H1 (cell line): ENCODE measurements at regions not wholly inside any gene's neighbourhood (a gene's known extent, or its start where the extent isn't known, plus 50 kb on each side); places are given as distances from the start of the nearest gene placed in this dataset.

ENCODE experiments used
- CTCF ChIA-PET: fragments of 300-600 bp; sonication (Branson Sonifier 250); formaldehyde crosslinking; loops from one replicate; lab custom pipeline; 2021; ENCODE audit not compliant: partially characterized antibody; lab: Charles Lee
- POLR2A ChIA-PET: fragments of 300-600 bp; sonication (Branson Sonifier 250); formaldehyde crosslinking; loops from one replicate; lab custom pipeline; 2021; ENCODE audit warnings: inconsistent platforms; ENCODE audit not compliant: partially characterized antibody; lab: Charles Lee
- DNase-seq, 2 experiments: peaks; one replicate each; pipeline versions ENCODE4 v3.0.0 to v3.0.0-alpha.2; 2010 to 2022; ENCODE audit warnings: low spot score in 2 of 2, low read depth in 1 of 2, mixed read lengths in 1 of 2
- FAIRE-seq: peaks from 2 replicates; lab custom pipeline; 2011; peaks lifted over from hg19 to GRCh38; lab: Jason Lieb, UNC
- H2AFZ ChIP-seq: 2 replicates; pipeline ENCODE4 v1.8.1; 2012; ENCODE audit warnings: low read length, inconsistent platforms
- H2AK5ac ChIP-seq: 2 replicates; pipeline ENCODE4 v1.6.1; 2013; ENCODE audit warnings: low read depth, low read length
- H2BK120ac ChIP-seq: replicated peaks from 2 replicates; pipeline ENCODE3; 2013; ENCODE audit warnings: low read depth, low read length, inconsistent platforms
- H2BK12ac ChIP-seq: 2 replicates; pipeline ENCODE4 v1.6.1; 2013; ENCODE audit warnings: low read depth, low read length
- H2BK15ac ChIP-seq: 2 replicates; pipeline ENCODE4 v1.6.1; 2013; ENCODE audit warnings: low read length
- H2BK20ac ChIP-seq: 2 replicates; pipeline ENCODE4 v1.6.1; 2013; ENCODE audit warnings: low read length
- H2BK5ac ChIP-seq: 2 replicates; pipeline ENCODE4 v1.6.1; 2013; ENCODE audit warnings: low read depth, low read length
- H3K14ac ChIP-seq: 2 replicates; pipeline ENCODE4 v1.6.1; 2013; ENCODE audit warnings: inconsistent platforms; ENCODE audit not compliant: insufficient read length
- H3K18ac ChIP-seq: 2 replicates; pipeline ENCODE4 v1.6.1; 2013; ENCODE audit warnings: low read length; ENCODE audit errors: extremely low read depth
- H3K23ac ChIP-seq: 2 replicates; pipeline ENCODE4 v1.6.1; 2013; ENCODE audit warnings: inconsistent platforms; ENCODE audit not compliant: insufficient read length
- H3K23me2 ChIP-seq: 2 replicates; pipeline ENCODE4 v1.6.1; 2013; ENCODE audit warnings: low read depth, low read length
- H3K27ac ChIP-seq: 2 replicates; pipeline ENCODE4 v1.6.1; 2011; ENCODE audit warnings: low read depth, low read length, inconsistent platforms
- H3K27me3 ChIP-seq, 4 experiments: replicated peaks in 1 of 4; 1 replicate in 1 of 4; 2 replicates in 3 of 4; pipeline versions ENCODE4 v1.6.1 to v1.8.1; 2011 to 2013; ENCODE audit warnings: low read length in 3 of 4, mild to moderate bottlenecking in 3 of 4, inconsistent platforms in 2 of 4, mixed read lengths in 2 of 4, moderate library complexity in 1 of 4; ENCODE audit not compliant: control insufficient read depth in 3 of 4, insufficient read depth in 3 of 4; ENCODE audit errors: extremely low read depth in 1 of 4
- H3K36me3 ChIP-seq, 4 experiments: 2 replicates each; pipeline versions ENCODE4 v1.6.1 to v1.8.1; 2011 to 2013; ENCODE audit warnings: mild to moderate bottlenecking in 4 of 4, low read length in 3 of 4, moderate library complexity in 2 of 4, control low read depth in 1 of 4, inconsistent platforms in 1 of 4; ENCODE audit not compliant: insufficient read depth in 4 of 4, control insufficient read depth in 2 of 4
- H3K4ac ChIP-seq: replicated peaks from 2 replicates; pipeline ENCODE3; 2013; ENCODE audit warnings: low read length, low read depth, mixed read lengths, inconsistent platforms; ENCODE audit not compliant: insufficient read length
- H3K4me1 ChIP-seq, 4 experiments: replicated peaks in 1 of 4; 1 replicate in 1 of 4; 2 replicates in 3 of 4; pipeline versions ENCODE4 v1.6.1 to v1.8.1; 2011 to 2013; ENCODE audit warnings: low read length in 3 of 4, inconsistent platforms in 2 of 4, mixed read lengths in 1 of 4; ENCODE audit not compliant: insufficient read depth in 4 of 4, control insufficient read depth in 3 of 4
- H3K4me2 ChIP-seq, 2 experiments: 2 replicates each; pipeline versions ENCODE4 v1.6.1 to v1.8.1; 2011 to 2013; ENCODE audit warnings: low read depth in 2 of 2, low read length in 2 of 2, control low read depth in 1 of 2, inconsistent platforms in 1 of 2, mild to moderate bottlenecking in 1 of 2; ENCODE audit not compliant: insufficient read depth in 1 of 2
- H3K4me3 ChIP-seq, 4 experiments: fragments of 200-600, 300-600 bp in 1 of 4; sonication (generic), shearing (Covaris generic), sonication (Bioruptor Twin) in 1 of 4; 2 replicates each; pipeline versions ENCODE4 v1.5.1 to v1.8.1; 2011 to 2016; ENCODE audit warnings: low read length in 4 of 4, low read depth in 3 of 4, control low read depth in 2 of 4, inconsistent platforms in 2 of 4, mild to moderate bottlenecking in 2 of 4, mixed read lengths in 1 of 4, moderate library complexity in 1 of 4; ENCODE audit not compliant: insufficient read depth in 2 of 4; ENCODE audit errors: extremely low read depth in 1 of 4
- H3K56ac ChIP-seq: replicated peaks from 2 replicates; pipeline ENCODE3; 2013; ENCODE audit warnings: low read depth, mild to moderate bottlenecking, mixed read lengths, low read length, inconsistent platforms; ENCODE audit not compliant: insufficient read length
- H3K79me1 ChIP-seq: 2 replicates; pipeline ENCODE4 v1.6.1; 2013; ENCODE audit warnings: low read depth, low read length, control low read depth
- H3K79me2 ChIP-seq, 2 experiments: 2 replicates each; pipeline versions ENCODE4 v1.6.1 to v1.8.1; 2012 to 2013; ENCODE audit warnings: low read length in 2 of 2, mild to moderate bottlenecking in 2 of 2, inconsistent platforms in 1 of 2; ENCODE audit not compliant: insufficient read depth in 2 of 2, control insufficient read depth in 1 of 2
- H3K9ac ChIP-seq, 4 experiments: replicated peaks in 1 of 4; 1 replicate in 1 of 4; 2 replicates in 3 of 4; pipeline versions ENCODE4 v1.6.1 to v1.8.1; 2011 to 2013; ENCODE audit warnings: low read depth in 3 of 4, low read length in 3 of 4, control low read depth in 2 of 4, mild to moderate bottlenecking in 2 of 4, moderate library complexity in 2 of 4, inconsistent platforms in 1 of 4; ENCODE audit errors: extremely low read depth in 1 of 4
- H3K9me3 ChIP-seq, 2 experiments: 2 replicates each; pipeline versions ENCODE4 v1.6.1 to v1.8.1; 2012 to 2013; ENCODE audit warnings: mild to moderate bottlenecking in 2 of 2, moderate library complexity in 2 of 2, control low read depth in 1 of 2, inconsistent platforms in 1 of 2, low read depth in 1 of 2, low read length in 1 of 2, mixed read lengths in 1 of 2; ENCODE audit not compliant: insufficient read depth in 2 of 2
- H4K20me1 ChIP-seq, 2 experiments: replicated peaks in 1 of 2; 2 replicates each; pipeline versions ENCODE3 to v1.8.1; 2011 to 2013; ENCODE audit warnings: inconsistent platforms in 2 of 2, low read length in 2 of 2, mild to moderate bottlenecking in 1 of 2; ENCODE audit not compliant: insufficient read depth in 2 of 2, control insufficient read depth in 1 of 2
- H4K5ac ChIP-seq: 2 replicates; pipeline ENCODE4 v1.6.1; 2013; ENCODE audit warnings: low read length, low read depth, mixed read lengths, inconsistent platforms; ENCODE audit not compliant: insufficient read length
- H4K8ac ChIP-seq: 2 replicates; pipeline ENCODE4 v1.8.0; 2013; ENCODE audit warnings: mild to moderate bottlenecking, moderate library complexity, low read length, inconsistent platforms; ENCODE audit not compliant: insufficient read depth; ENCODE audit errors: extremely low read depth
- H4K91ac ChIP-seq: replicated peaks from 2 replicates; pipeline ENCODE3; 2013; ENCODE audit warnings: low read length, mixed read lengths, inconsistent platforms; ENCODE audit not compliant: insufficient read length
- ATF2 ChIP-seq: IDR thresholded peaks from 2 replicates; pipeline ENCODE4 v1.6.1; 2012; ENCODE audit warnings: low read length, inconsistent platforms
- EP300 ChIP-seq, 2 experiments: IDR thresholded peaks; 1 replicate in 1 of 2; 2 replicates in 1 of 2; pipeline ENCODE4 v1.6.1; 2011 to 2012; ENCODE audit warnings: low read depth in 2 of 2, low read length in 2 of 2, mild to moderate bottlenecking in 2 of 2, borderline replicate concordance in 1 of 2, inconsistent platforms in 1 of 2, moderate library complexity in 1 of 2
- HDAC6 ChIP-seq: IDR thresholded peaks from one replicate; pipeline ENCODE4 v1.7.1; 2012; ENCODE audit warnings: low read depth, mild to moderate bottlenecking, inconsistent platforms, low read length, moderate library complexity
- YY1 ChIP-seq: IDR thresholded peaks from 2 replicates; pipeline ENCODE4 v1.6.1; 2011; ENCODE audit warnings: low read depth, mild to moderate bottlenecking, low read length
- WGBS, 2 experiments: shearing (Covaris generic) in 1 of 2; methylation state at CpG; one replicate each; pipeline versions ENCODE4 v1.1.6 to v1.1.7; 2013 to 2015; ENCODE audit warnings: low lambda C conversion rate in 2 of 2, mixed read lengths in 2 of 2, inconsistent platforms in 1 of 2, low coverage in 1 of 2, missing lambda C conversion rate in 1 of 2; ENCODE audit not compliant: insufficient replicate concordance in 2 of 2, insufficient coverage in 1 of 2, insufficient read length in 1 of 2; ENCODE audit errors: extremely low coverage in 1 of 2, missing lambda C conversion rate in 1 of 2; 5-methylcytosine and 5-hydroxymethylcytosine counted together

GRCh38 chr9:12305211-12305610, 388.0 kb upstream of the TYRP1 start:
- Histone ChIP-seq H3K4me2 (no peak overlapping the region), H2BK15ac (no peak overlapping the region), H3K79me1 (no peaks in the 10 kb centered on the region), H3K36me3 (no peaks in the 10 kb centered on the region), H4K5ac (no peak overlapping the region), H3K4me1 (no peaks in the 10 kb centered on the region), H3K18ac (no peak overlapping the region), H4K91ac (no peak overlapping the region), H2BK5ac (no peak overlapping the region), H4K20me1 (no peaks in the 10 kb centered on the region), H2AK5ac (no peak overlapping the region), H3K27me3 (no peaks in the 10 kb centered on the region), H4K8ac (no peak overlapping the region), H3K23me2 (no peaks in the 10 kb centered on the region), H2BK120ac (no peak overlapping the region), H2BK12ac (no peak overlapping the region), H2BK20ac (no peak overlapping the region), H3K9me3 (no peaks in the 10 kb centered on the region), H3K14ac (no peak overlapping the region), H3K4ac (no peak overlapping the region), H3K9ac (no peak overlapping the region), H3K23ac (no peak overlapping the region), H3K4me3 (no peak overlapping the region), H3K27ac (no peak overlapping the region), H2AFZ (no peak overlapping the region), H3K79me2 (no peaks in the 10 kb centered on the region), H3K56ac (no peak overlapping the region)
- 100% methylated on average over 1 of the region's 1 CpG; no CpG with 5 or more reads in 1 of the 2 experiments for WGBS, 2 experiments
- POLR2A ChIA-PET, result no interaction called here
- CTCF ChIA-PET, result interaction anchor here (0.8 to 1.3 kb wide), 2 partner anchors 10 to 24 kb away, joined by 3 to 4 read pairs; no protein-coding TSS in a partner anchor
- FAIRE-seq (no peak), DNase-seq (no peak)
- TF ChIP-seq ATF2 (no peak), HDAC6 (no peak), YY1 (no peak), EP300 (IDR thresholded peaks at IDR 0.05; ENCODE audit: borderline replicate concordance in 1 of 2, low read depth in 2 of 2, low read length in 2 of 2) (no peak)
